Spinal cord (tissue), 9 donors: ENCODE measurements at regions not wholly inside any gene's neighbourhood (a gene's known extent, or its start where the extent isn't known, plus 50 kb on each side); places are given as distances from the start of the nearest gene placed in this dataset.
"Not testable (repeated sequence)": the region's sequence is repeated elsewhere in the genome, so short reads cannot be mapped to it uniquely, and the experiment has no call there.

Experiments
- DNase-seq, 6 donors: peaks; one replicate each; pipeline versions ENCODE4 v3.0.0 to v3.0.0-alpha.2; 2013 to 2015; ENCODE audit warnings: low spot score in 6 of 6, low read depth in 4 of 6
- H3K27ac ChIP-seq: one replicate; pipeline ENCODE4 v1.5.1; 2013; ENCODE audit warnings: low read depth, low read length, control low read depth
- H3K27me3 ChIP-seq: one replicate; pipeline ENCODE4 v1.6.1; 2013; ENCODE audit warnings: low read length; ENCODE audit not compliant: control insufficient read depth, insufficient read depth
- H3K36me3 ChIP-seq: one replicate; pipeline ENCODE4 v1.6.1; 2013; ENCODE audit warnings: low read length; ENCODE audit not compliant: control insufficient read depth, insufficient read depth
- H3K4me1 ChIP-seq: one replicate; pipeline ENCODE4 v1.6.1; 2013; ENCODE audit warnings: low read length; ENCODE audit not compliant: control insufficient read depth, insufficient read depth
- H3K4me3 ChIP-seq: one replicate; pipeline ENCODE4 v1.5.1; 2013; ENCODE audit warnings: low read depth, low read length, control low read depth
- H3K9me3 ChIP-seq: one replicate; pipeline ENCODE4 v1.6.1; 2013; ENCODE audit warnings: low read length; ENCODE audit not compliant: control insufficient read depth, insufficient read depth
- WGBS: methylation state at CpG from one replicate; pipeline ENCODE4 v1.1.5; 2013; ENCODE audit warnings: missing lambda C conversion rate; ENCODE audit not compliant: insufficient coverage; 5-methylcytosine and 5-hydroxymethylcytosine counted together
- donor health status: healthy.

GRCh38 chr16:63653044-63653839 lies 1468.6 kb downstream of the CDH11 start:
- DNase-seq, result peak in 2 of 6 donors; percentile 10 to 80
- Histone ChIP-seq H3K36me3 (no peaks in the 10 kb centered on the region), H3K27me3 (no peaks in the 10 kb centered on the region), H3K4me3 (no peak overlapping the region), H3K9me3 (no peaks in the 10 kb centered on the region), H3K4me1 (no peaks in the 10 kb centered on the region), H3K27ac (no peak overlapping the region)
- no CpG with 5 or more reads among the region's 6 CpGs for WGBS

- WGBS, result no CpG with 5 or more reads among the region's 1 CpG
- H3K27ac ChIP-seq, result no peak overlapping the region
- H3K9me3 ChIP-seq, result no peaks in the 10 kb centered on the region
- H3K4me1 ChIP-seq, result no peaks in the 10 kb centered on the region
- H3K27me3 ChIP-seq, result no peaks in the 10 kb centered on the region
- no peaks in the 10 kb centered on the region for H3K36me3 ChIP-seq
- peak in 2 of 6 donors; percentile 14 to 31 for DNase-seq
- no peak overlapping the region for H3K4me3 ChIP-seq
Measured at GRCh38 chr16:63652091-63652490, 1469.8 kb downstream of the CDH11 start.

GRCh38 chr16:63650550-63650949 lies 1471.3 kb downstream of the CDH11 start:
- no peaks in the 10 kb centered on the region for H3K27me3 ChIP-seq
- H3K27ac ChIP-seq, result no peak overlapping the region
- no peaks in the 10 kb centered on the region for H3K4me1 ChIP-seq
- no peaks in the 10 kb centered on the region for H3K9me3 ChIP-seq
- WGBS, result no CpG with 5 or more reads among the region's 4 CpGs
- no peak overlapping the region for H3K4me3 ChIP-seq
- no peaks in the 10 kb centered on the region for H3K36me3 ChIP-seq
- no peak for DNase-seq

- not testable (repeated sequence) for H3K9me3 ChIP-seq, DNase-seq, H3K36me3 ChIP-seq, H3K4me3 ChIP-seq, H3K27ac ChIP-seq, H3K4me1 ChIP-seq, H3K27me3 ChIP-seq
- 92% methylated on average over 3 of the region's 10 CpGs for WGBS
Measured at GRCh38 chr16:63633706-63634445, 1488.0 kb downstream of the CDH11 start.

GRCh38 chr16:63629272-63629671 lies 1492.6 kb downstream of the CDH11 start:
- H3K9me3 ChIP-seq, result no peaks in the 10 kb centered on the region
- no peaks in the 10 kb centered on the region for H3K4me1 ChIP-seq
- no peaks in the 10 kb centered on the region for H3K36me3 ChIP-seq
- DNase-seq, result no peak
- no peaks in the 10 kb centered on the region for H3K27me3 ChIP-seq
- H3K4me3 ChIP-seq, result no peak overlapping the region
- H3K27ac ChIP-seq, result no peak overlapping the region

- peak in 1 of 6 donors; percentile 52 for DNase-seq
- H3K27me3 ChIP-seq, result no peaks in the 10 kb centered on the region
- no peaks in the 10 kb centered on the region for H3K36me3 ChIP-seq
- H3K4me3 ChIP-seq, result no peak overlapping the region
- no peaks in the 10 kb centered on the region for H3K9me3 ChIP-seq
- H3K27ac ChIP-seq, result no peak overlapping the region
- no peaks in the 10 kb centered on the region for H3K4me1 ChIP-seq
Measured at GRCh38 chr16:63628812-63629211, 1493.1 kb downstream of the CDH11 start.

- no peaks in the 10 kb centered on the region for H3K27me3 ChIP-seq
- no peaks in the 10 kb centered on the region for H3K36me3 ChIP-seq
- WGBS, result no CpG with 5 or more reads among the region's 1 CpG
- peak in 2 of 6 donors; percentile 11 to 78 for DNase-seq
- no peak overlapping the region for H3K27ac ChIP-seq
- H3K4me1 ChIP-seq, result no peaks in the 10 kb centered on the region
- H3K9me3 ChIP-seq, result no peaks in the 10 kb centered on the region
- H3K4me3 ChIP-seq, result no peak overlapping the region
Measured at GRCh38 chr16:63625126-63625525, 1496.7 kb downstream of the CDH11 start.

- H3K27me3 ChIP-seq, result no peaks in the 10 kb centered on the region
- no peak overlapping the region for H3K4me3 ChIP-seq
- H3K4me1 ChIP-seq, result no peaks in the 10 kb centered on the region
- H3K27ac ChIP-seq, result no peak overlapping the region
- no peaks in the 10 kb centered on the region for H3K36me3 ChIP-seq
- whole genome bisulfite sequencing, result 70% methylated on average over 2 of the region's 4 CpGs
- peak in 1 of 6 donors; percentile 34 for DNase-seq
- no peaks in the 10 kb centered on the region for H3K9me3 ChIP-seq
Measured at GRCh38 chr16:63623551-63624039, 1498.3 kb downstream of the CDH11 start.

- peak in 1 of 6 donors; percentile 55 for DNase-seq
- Histone ChIP-seq H3K9me3 (no peaks in the 10 kb centered on the region), H3K4me3 (no peak overlapping the region), H3K27me3 (no peaks in the 10 kb centered on the region), H3K4me1 (peaks cover 12% of the 10 kb centered on the region), H3K27ac (no peak overlapping the region), H3K36me3 (no peaks in the 10 kb centered on the region)
- WGBS, result 20% methylated on average over 1 of the region's 3 CpGs
Measured at GRCh38 chr16:63618896-63619485, 1502.9 kb downstream of the CDH11 start.
